H7 (cell line): ENCODE measurements at regions not wholly inside any gene's neighbourhood (a gene's known extent, or its start where the extent isn't known, plus 50 kb on each side); places are given as distances from the start of the nearest gene placed in this dataset.

Experiments used
- DNase-seq: peaks from one replicate; pipeline ENCODE4 v3.0.0; 2012
- H3K27me3 ChIP-seq: 2 replicates; pipeline ENCODE4 v1.6.0; 2011; ENCODE audit warnings: mild to moderate bottlenecking, low read length; ENCODE audit not compliant: control insufficient read depth, insufficient read depth
- H3K36me3 ChIP-seq: replicated peaks from 2 replicates; pipeline ENCODE4 v1.5.1; 2011; ENCODE audit warnings: low read length; ENCODE audit not compliant: control insufficient read depth, insufficient read depth
- H3K4me3 ChIP-seq: 2 replicates; pipeline ENCODE4 v1.5.1; 2011; ENCODE audit warnings: low read depth, mild to moderate bottlenecking, control low read depth, low read length, moderate library complexity; ENCODE audit not compliant: insufficient read depth

GRCh38 chr4:35463251-35463952 is 780.9 kb downstream of the ARAP2 start:
- Histone ChIP-seq H3K36me3 (no peaks in the 10 kb centered on the region), H3K27me3 (no peaks in the 10 kb centered on the region), H3K4me3 (no peak overlapping the region)
- DNase-seq, result no peak

DNA sequence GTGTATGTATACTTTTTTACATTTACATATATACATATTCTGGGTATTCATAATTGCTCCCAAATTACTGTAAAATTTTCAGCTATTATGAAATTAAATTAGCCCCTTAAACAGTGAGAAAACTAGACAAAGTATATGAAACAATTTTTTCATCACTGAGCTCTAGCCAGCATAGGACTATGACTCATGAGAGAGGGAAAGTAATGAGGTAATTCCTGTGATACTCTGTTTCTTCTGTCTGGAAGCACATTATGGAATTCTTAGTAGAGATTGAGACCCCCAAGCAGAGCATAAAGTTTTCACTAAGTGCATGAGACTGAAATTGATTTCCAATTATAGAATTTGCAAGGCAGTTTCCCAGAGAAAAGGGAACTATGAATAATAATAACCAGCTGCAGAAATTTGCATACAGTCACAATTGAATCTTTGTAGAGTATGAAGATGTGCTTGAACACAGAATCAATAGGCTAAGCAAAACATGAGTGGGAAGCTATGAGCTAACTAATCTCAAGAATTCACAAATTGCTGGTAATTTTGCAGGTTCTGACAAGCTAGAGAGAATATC is 779.3 kb downstream of the ARAP2 start:
- DNase-seq, result no peak
- H3K36me3 ChIP-seq, result no peaks in the 10 kb centered on the region
- no peaks in the 10 kb centered on the region for H3K27me3 ChIP-seq
- no peak overlapping the region for H3K4me3 ChIP-seq

- H3K27me3 ChIP-seq, result no peaks in the 10 kb centered on the region
- H3K4me3 ChIP-seq, result no peak overlapping the region
Measured at GRCh38 chr4:35491093-35491492, 753.2 kb downstream of the ARAP2 start.

GRCh38 chr4:35493977-35494376 is 750.3 kb downstream of the ARAP2 start:
- Histone ChIP-seq H3K27me3 (no peaks in the 10 kb centered on the region), H3K36me3 (no peaks in the 10 kb centered on the region), H3K4me3 (no peak overlapping the region)
- no peak for DNase-seq

More at GRCh38 chr4:35491093-35491492, 753.2 kb downstream of the ARAP2 start:
- no peaks in the 10 kb centered on the region for H3K36me3 ChIP-seq
- DNase-seq, result no peak

DNA sequence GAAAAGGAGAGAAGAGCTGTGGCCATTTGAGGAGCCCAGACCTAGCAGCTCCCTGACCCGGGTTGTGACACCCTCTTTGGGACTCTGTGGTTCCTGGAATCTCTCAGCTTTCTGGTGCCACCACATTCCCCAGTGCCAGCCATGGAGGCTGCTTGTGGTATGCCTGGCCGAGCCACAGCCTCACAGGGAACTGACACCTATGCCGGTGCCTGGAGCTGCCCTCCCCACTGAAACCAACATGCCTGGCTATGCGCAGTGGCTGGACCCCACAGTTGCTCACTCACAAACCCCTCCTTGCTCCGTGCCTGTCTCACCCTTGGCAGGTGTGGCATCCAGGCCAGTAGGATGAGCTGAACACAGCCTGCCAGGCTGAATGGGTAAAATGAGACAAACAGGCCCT is 749.4 kb downstream of the ARAP2 start:
- H3K27me3 ChIP-seq, result no peaks in the 10 kb centered on the region
- H3K4me3 ChIP-seq, result no peak overlapping the region
- DNase-seq, result no peak
- no peaks in the 10 kb centered on the region for H3K36me3 ChIP-seq

DNA sequence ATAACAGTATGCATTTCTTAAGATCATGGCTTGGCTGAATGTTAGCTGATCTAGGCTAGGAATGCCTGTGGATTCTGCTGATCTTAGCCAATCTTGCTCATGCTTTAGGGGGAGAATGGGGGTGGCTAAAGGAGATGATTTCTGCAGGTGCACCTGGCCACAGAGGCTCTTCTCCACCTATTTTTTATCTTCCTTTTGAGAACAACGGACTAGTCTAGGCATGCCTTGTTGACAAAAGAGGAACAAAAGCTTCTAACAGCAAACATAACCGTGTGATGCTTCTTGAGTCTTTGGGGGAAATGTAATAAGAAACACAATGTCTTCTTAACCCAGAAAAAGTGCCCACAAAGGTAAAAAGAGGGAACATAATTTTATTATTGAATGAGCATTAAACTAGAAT is 743.5 kb downstream of the ARAP2 start:
- Histone ChIP-seq H3K27me3 (no peaks in the 10 kb centered on the region), H3K4me3 (no peak overlapping the region), H3K36me3 (no peaks in the 10 kb centered on the region)
- DNase-seq, result no peak

DNA sequence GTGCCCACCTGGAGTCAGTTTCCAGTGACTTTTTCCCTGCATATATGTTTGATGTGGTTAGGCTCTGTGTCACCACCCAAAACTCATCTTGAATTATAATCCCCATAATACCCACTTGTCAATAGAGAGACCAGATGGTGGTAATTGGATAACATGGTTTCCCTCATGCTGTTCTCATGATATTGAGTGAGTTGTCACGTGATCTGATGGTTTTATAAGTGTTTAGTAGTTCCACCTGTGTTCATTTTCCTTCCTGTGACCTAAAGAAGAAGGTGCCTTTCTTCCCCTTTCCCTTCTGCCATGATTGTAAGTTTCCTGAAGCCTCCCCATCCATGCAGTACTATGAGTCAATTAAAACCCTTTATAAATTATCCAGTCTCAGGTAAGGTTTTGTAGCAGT is 740.9 kb downstream of the ARAP2 start:
- DNase-seq, result no peak
- H3K36me3 ChIP-seq, result no peaks in the 10 kb centered on the region

DNA sequence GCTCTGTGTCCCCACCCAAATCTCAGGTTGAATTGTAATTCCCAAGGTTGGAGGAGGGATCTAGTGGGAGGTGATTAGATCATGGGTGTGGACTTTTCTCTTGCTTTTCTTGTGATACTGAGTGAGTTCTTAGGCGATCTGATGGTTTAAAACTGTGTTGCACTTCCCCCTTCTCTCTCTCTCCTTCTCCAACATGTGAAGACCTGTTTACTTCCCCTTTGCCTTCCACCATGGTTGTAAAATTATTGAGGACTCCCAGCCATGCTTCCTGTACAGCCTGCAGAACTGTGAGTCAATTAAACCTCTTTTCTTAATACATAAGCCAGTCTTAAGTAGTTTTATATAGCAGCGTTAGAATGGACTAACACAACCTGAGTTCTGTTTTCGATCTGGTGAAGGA is 738.2 kb downstream of the ARAP2 start:
- no peaks in the 10 kb centered on the region for H3K36me3 ChIP-seq
- no peak for DNase-seq
- H3K4me3 ChIP-seq, result no peak overlapping the region
- H3K27me3 ChIP-seq, result no peaks in the 10 kb centered on the region

More for the DNA sequence above, 740.9 kb downstream of the ARAP2 start:
- Histone ChIP-seq H3K4me3 (no peak overlapping the region), H3K27me3 (no peaks in the 10 kb centered on the region)

DNA sequence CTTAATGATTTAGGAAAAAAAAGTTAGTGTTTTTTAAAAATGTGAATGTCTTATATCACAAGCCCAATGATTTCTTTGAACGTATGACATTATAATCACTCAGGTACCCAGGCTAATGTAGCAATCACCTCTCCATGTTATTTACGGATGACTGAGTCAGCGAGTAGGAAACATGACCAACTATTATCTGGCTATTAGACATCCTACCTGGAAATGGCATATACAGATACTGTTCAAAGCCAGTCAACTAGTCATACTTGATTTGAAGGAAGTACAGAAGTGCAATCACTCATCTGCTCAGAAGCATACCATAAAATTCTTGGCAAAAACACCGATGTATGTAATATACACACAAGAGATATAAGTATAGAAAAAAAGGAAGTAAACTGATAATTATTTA is 732.5 kb downstream of the ARAP2 start:
- H3K27me3 ChIP-seq, result no peaks in the 10 kb centered on the region
- H3K36me3 ChIP-seq, result no peaks in the 10 kb centered on the region
- no peak overlapping the region for H3K4me3 ChIP-seq
- no peak for DNase-seq

DNA sequence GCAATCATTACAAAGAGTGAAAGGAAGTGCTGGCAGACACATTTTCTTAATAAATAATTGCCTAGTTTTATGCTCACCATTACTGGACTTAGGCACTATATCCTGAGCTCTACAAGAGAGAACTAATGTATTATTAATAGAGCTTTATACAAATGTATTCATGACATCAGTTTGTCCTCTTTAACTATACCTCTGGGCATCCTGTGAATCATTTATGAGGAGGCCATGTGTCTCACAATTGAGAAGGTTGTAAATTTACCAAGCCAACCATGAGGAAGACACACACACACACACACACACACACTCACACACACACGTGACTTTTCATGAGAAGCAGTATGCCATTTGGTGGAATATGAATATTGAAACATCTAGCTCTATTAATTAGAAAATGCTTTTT is 728.2 kb downstream of the ARAP2 start:
- Histone ChIP-seq H3K27me3 (no peaks in the 10 kb centered on the region), H3K4me3 (no peak overlapping the region), H3K36me3 (no peaks in the 10 kb centered on the region)
- DNase-seq, result no peak

GRCh38 chr4:35520059-35520458 is 724.3 kb downstream of the ARAP2 start:
- no peak for DNase-seq
- Histone ChIP-seq H3K27me3 (no peaks in the 10 kb centered on the region), H3K36me3 (no peaks in the 10 kb centered on the region), H3K4me3 (no peak overlapping the region)

DNA sequence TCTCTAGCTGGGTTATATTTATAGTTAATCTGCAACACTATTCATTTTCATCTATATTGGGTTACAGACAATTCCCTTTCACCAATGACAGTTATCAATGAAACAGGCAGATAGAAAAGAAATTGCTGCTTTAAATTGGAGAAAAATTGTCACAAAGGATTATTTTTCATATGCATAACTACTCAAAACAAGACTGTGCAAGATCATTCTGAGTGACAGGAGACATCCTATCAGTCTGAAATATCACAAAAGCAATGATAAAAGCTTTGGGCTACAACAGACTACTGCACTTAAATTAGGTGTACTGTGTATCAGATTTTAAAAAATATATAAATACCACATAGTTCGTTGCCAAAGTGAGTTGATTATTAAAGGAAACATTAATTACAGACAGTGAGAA is 722.6 kb downstream of the ARAP2 start:
- no peak for DNase-seq
- H3K27me3 ChIP-seq, result no peaks in the 10 kb centered on the region
- no peak overlapping the region for H3K4me3 ChIP-seq
- no peaks in the 10 kb centered on the region for H3K36me3 ChIP-seq

DNA sequence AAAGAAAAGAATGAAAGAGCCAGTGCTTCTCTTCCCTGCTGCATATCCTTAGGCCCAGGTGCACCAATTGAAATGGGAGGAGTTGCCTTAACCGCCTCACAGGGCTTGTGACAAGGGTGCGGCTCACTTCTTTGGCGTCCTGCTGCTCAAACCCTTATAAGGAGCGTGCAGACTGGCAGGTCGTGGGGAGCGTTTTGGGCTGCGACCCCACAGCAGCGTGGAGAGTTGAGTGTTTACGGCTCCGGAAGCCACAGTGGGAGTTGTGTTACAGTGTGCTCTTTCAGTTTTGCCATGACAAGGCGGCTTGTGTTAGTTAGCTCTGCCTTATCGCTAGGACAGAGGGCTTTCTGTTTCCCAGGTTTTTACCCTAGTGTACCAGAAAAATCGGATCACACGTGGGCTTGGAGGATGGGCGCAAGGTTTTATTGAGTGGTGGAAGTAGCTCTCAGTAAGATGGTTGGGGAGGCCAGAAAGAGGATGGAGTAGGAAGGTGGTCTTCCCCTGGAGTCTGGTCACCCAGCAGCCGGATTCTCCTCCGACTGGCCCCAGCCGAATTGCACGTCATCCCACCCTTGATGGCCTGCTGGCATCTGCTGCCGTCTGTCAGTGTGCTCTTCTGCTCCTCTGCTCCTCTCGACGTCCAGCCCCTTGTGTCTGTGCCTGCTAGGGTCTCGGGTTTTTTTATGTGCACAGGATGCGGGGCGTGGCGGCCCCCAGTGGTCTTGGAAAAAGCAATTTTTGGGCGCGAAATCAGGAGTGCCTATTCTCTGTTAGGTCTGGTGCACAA is 718.9 kb downstream of the ARAP2 start:
- no peak overlapping the region for H3K4me3 ChIP-seq
- DNase-seq, result peak; percentile 2
- no peaks in the 10 kb centered on the region for H3K36me3 ChIP-seq
- no peaks in the 10 kb centered on the region for H3K27me3 ChIP-seq

DNA sequence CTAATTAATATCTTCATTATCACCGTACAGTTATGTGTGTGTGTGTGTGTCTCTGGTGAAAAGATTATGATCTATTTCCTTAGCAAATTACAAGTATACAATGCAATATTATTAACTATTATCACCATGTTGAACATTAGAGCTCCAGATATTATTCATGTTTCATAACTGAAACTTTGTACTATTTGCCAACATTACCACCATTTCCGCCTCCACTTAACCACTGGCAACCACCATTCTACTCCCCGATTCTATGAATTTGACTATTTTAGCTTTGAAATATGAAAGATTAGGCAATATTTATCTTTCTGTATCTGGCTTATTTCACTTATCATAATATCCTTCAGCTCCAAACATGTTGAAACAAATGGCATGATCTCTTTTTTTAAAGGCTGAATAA is 717.9 kb downstream of the ARAP2 start:
- H3K27me3 ChIP-seq, result no peaks in the 10 kb centered on the region
- H3K36me3 ChIP-seq, result no peaks in the 10 kb centered on the region
- no peak overlapping the region for H3K4me3 ChIP-seq
- no peak for DNase-seq

GRCh38 chr4:35534962-35535361 is 709.4 kb downstream of the ARAP2 start:
- no peaks in the 10 kb centered on the region for H3K27me3 ChIP-seq
- no peaks in the 10 kb centered on the region for H3K36me3 ChIP-seq
- H3K4me3 ChIP-seq, result no peak overlapping the region
- DNase-seq, result no peak
